ENCODE measurements at regions not wholly inside any gene's neighbourhood (a gene's known extent, or its start where the extent isn't known, plus 50 kb on each side); places are given as distances from the start of the nearest gene placed in this dataset.

DNA sequence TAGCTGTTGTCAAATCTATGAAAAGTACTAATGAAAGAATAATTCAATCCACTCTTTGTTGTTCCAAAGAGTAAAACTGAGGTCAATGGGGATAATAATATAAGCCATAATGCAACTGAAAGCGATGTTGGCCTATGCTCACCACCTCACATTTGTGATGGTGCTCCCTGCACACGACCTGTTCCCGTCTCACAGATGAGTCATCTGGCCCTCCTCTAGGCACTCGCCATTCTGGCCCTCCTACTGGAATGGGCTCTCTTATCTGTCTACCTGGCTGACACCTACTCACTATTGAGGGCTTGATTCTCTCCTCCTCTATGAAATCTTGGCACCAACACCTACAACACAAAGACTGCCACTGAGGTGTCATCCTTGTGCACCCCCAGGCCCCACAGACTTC is 585.9 kb upstream of the ID2 start:
- TF ChIP-seq, protein P1, sequence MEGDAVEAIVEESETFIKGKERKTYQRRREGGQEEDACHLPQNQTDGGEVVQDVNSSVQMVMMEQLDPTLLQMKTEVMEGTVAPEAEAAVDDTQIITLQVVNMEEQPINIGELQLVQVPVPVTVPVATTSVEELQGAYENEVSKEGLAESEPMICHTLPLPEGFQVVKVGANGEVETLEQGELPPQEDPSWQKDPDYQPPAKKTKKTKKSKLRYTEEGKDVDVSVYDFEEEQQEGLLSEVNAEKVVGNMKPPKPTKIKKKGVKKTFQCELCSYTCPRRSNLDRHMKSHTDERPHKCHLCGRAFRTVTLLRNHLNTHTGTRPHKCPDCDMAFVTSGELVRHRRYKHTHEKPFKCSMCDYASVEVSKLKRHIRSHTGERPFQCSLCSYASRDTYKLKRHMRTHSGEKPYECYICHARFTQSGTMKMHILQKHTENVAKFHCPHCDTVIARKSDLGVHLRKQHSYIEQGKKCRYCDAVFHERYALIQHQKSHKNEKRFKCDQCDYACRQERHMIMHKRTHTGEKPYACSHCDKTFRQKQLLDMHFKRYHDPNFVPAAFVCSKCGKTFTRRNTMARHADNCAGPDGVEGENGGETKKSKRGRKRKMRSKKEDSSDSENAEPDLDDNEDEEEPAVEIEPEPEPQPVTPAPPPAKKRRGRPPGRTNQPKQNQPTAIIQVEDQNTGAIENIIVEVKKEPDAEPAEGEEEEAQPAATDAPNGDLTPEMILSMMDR (conservative IDR thresholded peaks at IDR 0.05; ENCODE audit: low read length) = no peak
- TF ChIP-seq EZH2phosphoT487 (IDR thresholded peaks at IDR 0.05; ENCODE audit: borderline replicate concordance) = no peak
- Histone ChIP-seq H3K4me2 (ENCODE audit: low read depth, low read length, poor library complexity, severe bottlenecking) (no peak overlapping the region), H2AFZ (ENCODE audit: low read length) (no peak overlapping the region), H4K20me1 (ENCODE audit: insufficient read depth, low read length, poor library complexity, severe bottlenecking) (no peaks in the 10 kb centered on the region), H3K9me3 (ENCODE audit: insufficient read depth, low read depth, low read length) (no peaks in the 10 kb centered on the region), H3K9ac (ENCODE audit: low read depth, low read length, poor library complexity, severe bottlenecking) (no peak overlapping the region), H3K27me3 (ENCODE audit: insufficient read depth, low read length, poor library complexity, severe bottlenecking) (no peaks in the 10 kb centered on the region), H3K9me2 (replicated peaks; ENCODE audit: low read depth, low read length) (no peaks in the 10 kb centered on the region), H3F3A (ENCODE audit: low read depth) (no peaks in the 10 kb centered on the region), H3K79me2 (ENCODE audit: insufficient read depth, low read length) (no peaks in the 10 kb centered on the region), H3K4me1 (ENCODE audit: insufficient read depth, low read length, poor library complexity, severe bottlenecking) (peaks cover 3% of the 10 kb centered on the region), H3K4me3 (ENCODE audit: low read length, poor library complexity, severe bottlenecking) (no peak overlapping the region), H3K36me3 (ENCODE audit: insufficient read depth, low read length) (no peaks in the 10 kb centered on the region)

DNA sequence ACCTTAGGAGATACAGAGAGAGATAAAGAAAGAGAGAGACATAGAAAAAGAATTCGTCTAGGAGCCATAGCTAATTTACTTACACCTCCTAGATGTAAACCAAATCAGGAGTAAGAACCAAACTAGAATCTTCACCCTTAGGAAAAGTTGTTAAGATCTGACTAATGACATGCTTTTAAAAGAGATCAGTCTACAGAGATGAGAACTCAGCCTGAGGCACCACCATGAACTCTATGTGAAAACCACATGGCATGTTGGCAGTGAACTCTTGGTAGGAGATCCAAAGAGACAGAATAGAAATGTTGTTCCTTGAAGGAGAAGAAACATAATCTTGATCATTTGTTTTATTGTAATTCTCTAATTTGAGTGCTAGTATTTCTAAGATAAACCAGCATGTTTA is 585.4 kb upstream of the ID2 start:
- H3K9me2 ChIP-seq (replicated peaks; ENCODE audit: low read depth, low read length) = no peaks in the 10 kb centered on the region
- no peaks in the 10 kb centered on the region for H3K36me3 ChIP-seq (ENCODE audit: insufficient read depth, low read length)
- no peak overlapping the region for H2AFZ ChIP-seq (ENCODE audit: low read length)
- no peak overlapping the region for H3K4me2 ChIP-seq (ENCODE audit: low read depth, low read length, poor library complexity, severe bottlenecking)
- H3K79me2 ChIP-seq (ENCODE audit: insufficient read depth, low read length) = no peaks in the 10 kb centered on the region
- no peaks in the 10 kb centered on the region for H3K27me3 ChIP-seq (ENCODE audit: insufficient read depth, low read length, poor library complexity, severe bottlenecking)
- no peaks in the 10 kb centered on the region for H4K20me1 ChIP-seq (ENCODE audit: insufficient read depth, low read length, poor library complexity, severe bottlenecking)
- H3K9ac ChIP-seq (ENCODE audit: low read depth, low read length, poor library complexity, severe bottlenecking) = no peak overlapping the region
- H3K4me3 ChIP-seq (ENCODE audit: low read length, poor library complexity, severe bottlenecking) = no peak overlapping the region
- no peaks in the 10 kb centered on the region for H3K9me3 ChIP-seq (ENCODE audit: insufficient read depth, low read depth, low read length)
- H3F3A ChIP-seq (ENCODE audit: low read depth) = no peaks in the 10 kb centered on the region
- no peak for TF ChIP-seq EZH2phosphoT487 (IDR thresholded peaks at IDR 0.05; ENCODE audit: borderline replicate concordance)
- TF ChIP-seq, protein P1 (conservative IDR thresholded peaks at IDR 0.05; ENCODE audit: low read length) = no peak
- H3K4me1 ChIP-seq (ENCODE audit: insufficient read depth, low read length, poor library complexity, severe bottlenecking) = no peaks in the 10 kb centered on the region

DNA sequence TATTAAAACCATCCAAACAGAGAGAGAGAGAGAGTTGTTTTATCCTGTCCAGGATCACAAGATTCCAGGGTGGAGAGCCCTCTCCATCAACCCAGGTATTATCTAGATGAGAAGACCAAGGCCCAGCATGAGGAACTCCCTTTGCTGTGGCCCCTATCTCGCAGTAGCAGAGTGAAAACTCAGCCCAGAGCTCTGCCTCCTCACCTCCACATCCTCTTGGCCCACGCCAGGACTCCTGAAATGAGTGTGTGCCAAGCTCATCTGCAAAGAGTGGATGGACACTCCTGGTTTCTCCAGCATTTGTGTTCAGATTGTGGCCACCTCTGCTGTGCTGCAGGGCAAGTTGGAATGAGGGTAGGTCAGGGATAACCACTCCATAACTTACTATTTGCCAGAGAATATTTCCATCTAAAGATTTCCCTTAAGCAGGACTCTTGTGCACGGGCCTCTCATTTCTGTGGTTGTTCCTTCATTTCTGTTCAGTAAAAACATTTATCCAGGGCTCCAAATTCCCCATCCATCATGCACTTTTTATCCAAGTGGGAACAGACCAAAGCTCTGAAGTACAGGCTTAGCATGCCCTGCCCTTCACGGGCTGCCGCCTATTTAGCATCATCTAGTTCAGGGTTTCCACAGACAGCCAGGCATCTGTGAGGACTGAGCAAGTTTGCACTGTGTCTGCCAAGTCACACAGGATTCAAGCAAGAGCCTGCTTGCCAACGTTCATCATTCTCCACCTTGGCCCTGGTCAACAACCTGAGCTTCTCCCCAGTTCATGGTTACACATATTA is 583.2 kb upstream of the ID2 start:
- Histone ChIP-seq H3K36me3 (ENCODE audit: insufficient read depth, low read length) (no peaks in the 10 kb centered on the region), H2AFZ (ENCODE audit: low read length) (no peak overlapping the region), H3F3A (ENCODE audit: low read depth) (no peaks in the 10 kb centered on the region), H3K4me2 (ENCODE audit: low read depth, low read length, poor library complexity, severe bottlenecking) (no peak overlapping the region), H4K20me1 (ENCODE audit: insufficient read depth, low read length, poor library complexity, severe bottlenecking) (no peaks in the 10 kb centered on the region), H3K9me3 (ENCODE audit: insufficient read depth, low read depth, low read length) (no peaks in the 10 kb centered on the region), H3K4me1 (ENCODE audit: insufficient read depth, low read length, poor library complexity, severe bottlenecking) (no peaks in the 10 kb centered on the region), H3K9me2 (replicated peaks; ENCODE audit: low read depth, low read length) (no peaks in the 10 kb centered on the region), H3K4me3 (ENCODE audit: low read length, poor library complexity, severe bottlenecking) (no peak overlapping the region), H3K27me3 (ENCODE audit: insufficient read depth, low read length, poor library complexity, severe bottlenecking) (no peaks in the 10 kb centered on the region), H3K9ac (ENCODE audit: low read depth, low read length, poor library complexity, severe bottlenecking) (no peak overlapping the region), H3K79me2 (ENCODE audit: insufficient read depth, low read length) (no peaks in the 10 kb centered on the region)
- no peak for TF ChIP-seq EZH2phosphoT487 (IDR thresholded peaks at IDR 0.05; ENCODE audit: borderline replicate concordance)
- TF ChIP-seq, protein P1 (conservative IDR thresholded peaks at IDR 0.05; ENCODE audit: low read length) = no peak

All from Loucy (cell line).